ENCODE measurements at regions not wholly inside any gene's neighbourhood (a gene's known extent, or its start where the extent isn't known, plus 50 kb on each side); places are given as distances from the start of the nearest gene placed in this dataset.
"Not testable (repeated sequence)": the region's sequence is repeated elsewhere in the genome, so short reads cannot be mapped to it uniquely, and the experiment has no call there.

- no peak for DNase-seq
Measured at GRCh38 chr9:32004431-32005076, 379.9 kb upstream of the ACO1 start.

DNA sequence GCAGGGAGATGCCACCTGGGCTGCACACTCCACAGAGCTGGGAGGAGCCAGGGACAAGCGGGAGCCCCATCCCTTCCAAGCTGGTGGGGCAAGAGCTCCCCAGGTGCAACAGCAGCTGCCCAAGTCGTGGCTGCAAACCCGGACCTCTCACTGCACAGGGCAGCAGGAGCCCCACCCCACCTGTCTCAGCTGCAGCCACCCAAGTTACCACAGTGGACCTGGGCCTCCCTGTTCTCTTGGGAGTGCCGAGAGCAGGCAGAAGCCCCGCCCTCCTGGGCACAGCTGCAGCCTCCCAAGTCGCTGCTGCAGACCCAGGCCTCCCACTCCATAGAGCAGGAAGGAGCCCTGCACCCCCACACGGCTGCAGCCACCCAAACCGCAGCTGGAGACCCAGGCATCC, 374.1 kb upstream of the ACO1 start:
- DNase-seq, result no peak

GRCh38 chr9:32011049-32011448, 373.4 kb upstream of the ACO1 start:
- DNase-seq, result no peak

GRCh38 chr9:32015795-32016194, 368.6 kb upstream of the ACO1 start:
- DNase-seq, result no peak

- no peak for DNase-seq
Measured at GRCh38 chr9:32045513-32045912, 338.9 kb upstream of the ACO1 start.

DNA sequence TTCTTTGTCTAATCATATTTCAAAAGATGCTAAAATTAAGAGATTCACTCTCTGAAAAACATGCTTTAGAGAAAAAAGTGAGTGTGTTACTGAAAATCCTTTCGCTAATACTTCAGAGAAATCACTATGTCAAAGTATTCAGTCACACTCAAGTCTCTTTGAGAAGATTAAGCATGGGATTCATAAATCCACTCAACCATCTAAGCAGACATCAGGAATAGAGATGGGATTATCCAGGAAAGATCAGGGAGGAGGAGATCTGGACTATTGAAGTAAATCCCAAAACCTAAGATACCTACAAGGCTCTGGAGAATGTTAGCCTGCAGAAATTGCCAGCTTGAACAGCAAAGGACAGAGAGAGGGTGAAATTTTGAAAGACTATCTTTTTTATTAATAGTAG, 317.2 kb upstream of the ACO1 start:
- no peak for DNase-seq

DNA sequence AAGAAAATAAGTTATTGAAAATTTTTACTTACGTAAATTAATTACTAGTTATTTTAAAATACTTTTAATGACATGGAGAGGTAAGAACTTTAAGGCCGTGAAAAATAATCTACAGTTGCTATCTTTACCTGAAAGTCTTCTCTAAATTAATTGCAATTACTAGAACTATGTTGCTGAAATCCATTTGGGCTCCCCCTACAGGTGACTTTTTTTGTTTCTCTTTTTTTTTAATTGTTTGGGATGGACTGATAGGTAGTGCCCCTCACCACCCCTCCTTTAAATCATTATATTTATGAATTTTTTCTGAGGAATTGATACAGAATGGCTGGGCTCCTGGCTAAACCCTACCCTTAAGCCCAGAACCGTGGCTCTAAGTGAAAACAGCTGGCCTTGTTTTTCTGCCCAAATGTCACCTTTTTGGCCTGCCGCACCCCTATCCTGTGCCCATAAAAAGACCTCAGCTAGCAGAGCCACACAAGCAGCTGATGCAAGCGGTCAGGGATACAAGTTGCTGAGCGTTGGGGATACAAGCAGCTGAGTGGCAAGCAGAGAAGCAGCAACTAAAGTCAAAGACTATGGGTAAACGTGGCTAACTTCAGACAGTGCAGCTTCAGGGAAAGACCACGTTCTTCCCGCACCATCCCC, 315.2 kb upstream of the ACO1 start:
- DNase-seq, result peak; percentile 5

DNA sequence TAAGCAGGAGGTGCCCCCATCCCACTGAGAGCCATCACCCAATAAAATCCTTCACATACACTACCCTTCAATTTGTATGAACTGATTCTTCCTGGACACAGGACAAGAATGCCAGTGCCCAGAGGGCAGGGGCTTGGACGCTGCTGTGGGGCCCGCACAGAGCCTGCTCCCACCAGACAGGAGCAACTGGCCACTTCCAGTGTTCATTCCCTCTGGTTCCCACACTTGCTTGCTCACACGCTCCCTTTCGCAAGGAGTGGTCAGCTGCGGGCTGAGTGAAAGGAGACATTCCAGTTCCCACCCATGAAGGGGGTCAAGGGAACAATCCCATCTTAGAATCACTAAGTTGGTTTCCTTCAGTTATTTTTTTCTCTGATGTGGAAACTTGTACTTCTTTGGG, 314.5 kb upstream of the ACO1 start:
- DNase-seq, result no peak

GRCh38 chr9:32072570-32072969, 311.9 kb upstream of the ACO1 start:
- DNase-seq, result no peak

DNA sequence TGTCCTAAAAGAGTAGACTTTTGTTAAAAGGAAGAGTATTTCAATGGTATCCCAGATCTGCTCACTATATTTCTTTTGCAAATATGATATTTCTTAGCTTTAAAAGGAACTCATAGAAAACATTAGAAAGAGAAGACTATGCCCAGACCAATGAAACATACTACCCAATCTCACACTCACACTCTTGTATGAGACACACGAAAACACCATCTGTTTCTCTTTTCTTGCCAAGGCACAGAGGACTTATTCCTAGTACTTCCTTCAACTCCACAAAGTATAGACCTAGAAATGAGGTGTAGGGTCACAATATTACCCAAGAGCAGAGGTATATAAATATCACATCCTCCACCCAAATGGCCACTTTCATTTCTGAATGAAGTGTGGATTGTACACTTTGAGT, 292.4 kb upstream of the ACO1 start:
- no peak for DNase-seq

DNA sequence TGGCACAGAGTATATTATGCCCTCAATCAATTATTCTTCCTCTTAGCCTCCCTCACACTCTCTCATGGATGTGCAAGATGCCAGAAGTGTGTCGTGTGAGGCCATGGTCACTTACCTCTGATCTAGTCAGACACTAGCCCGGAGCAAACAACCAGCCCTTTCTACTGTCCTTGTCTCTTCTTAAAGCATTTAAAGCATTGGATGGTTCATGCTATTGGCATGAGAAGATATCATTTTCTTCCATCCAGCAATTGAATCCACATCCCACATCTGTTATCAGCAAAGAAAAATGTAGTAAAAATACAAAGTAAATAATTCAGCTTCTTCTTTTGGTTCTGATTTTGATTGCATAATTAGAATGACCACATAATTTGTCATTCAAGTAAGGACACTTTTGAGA, 267.2 kb upstream of the ACO1 start:
- no peak for DNase-seq

DNA sequence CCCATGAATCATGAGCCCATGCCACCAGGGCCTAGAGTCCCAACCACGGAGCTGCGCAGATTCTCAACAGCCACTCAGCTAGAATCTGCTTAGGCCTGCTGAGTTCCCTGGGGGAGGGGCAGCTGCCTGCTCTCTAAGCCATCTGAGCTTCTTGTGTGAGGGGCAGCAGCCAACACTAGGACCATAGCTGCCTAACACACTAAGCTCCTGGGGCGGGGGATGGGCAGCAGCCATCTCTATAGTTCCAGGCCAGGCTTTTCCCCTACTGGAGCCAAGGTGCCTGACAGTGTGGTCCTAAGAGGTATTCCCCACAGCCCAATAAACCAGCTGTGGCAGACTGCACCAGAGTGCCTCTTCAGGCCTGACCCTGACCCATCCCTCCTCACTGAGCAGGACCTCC, 255.9 kb upstream of the ACO1 start:
- no peak for DNase-seq

DNA sequence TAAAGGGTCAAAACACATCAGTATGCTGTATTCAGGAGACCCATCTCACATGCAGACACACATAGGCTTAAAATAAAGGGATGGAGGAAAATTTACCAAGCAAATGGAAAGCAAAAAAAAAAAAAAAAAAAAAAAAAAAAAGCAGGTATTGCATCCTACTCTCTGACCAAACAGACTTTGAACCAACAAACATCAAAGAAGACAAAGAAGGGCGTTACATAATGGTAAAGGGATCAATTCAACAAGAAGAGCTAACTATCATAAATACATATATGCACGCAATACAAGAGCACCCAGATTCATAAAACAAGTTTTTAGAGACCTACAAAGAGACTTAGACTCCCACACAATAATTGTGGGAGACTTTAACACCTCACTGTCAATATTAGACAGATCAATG, 253.7 kb upstream of the ACO1 start:
- DNase-seq, result not testable (repeated sequence)

DNA sequence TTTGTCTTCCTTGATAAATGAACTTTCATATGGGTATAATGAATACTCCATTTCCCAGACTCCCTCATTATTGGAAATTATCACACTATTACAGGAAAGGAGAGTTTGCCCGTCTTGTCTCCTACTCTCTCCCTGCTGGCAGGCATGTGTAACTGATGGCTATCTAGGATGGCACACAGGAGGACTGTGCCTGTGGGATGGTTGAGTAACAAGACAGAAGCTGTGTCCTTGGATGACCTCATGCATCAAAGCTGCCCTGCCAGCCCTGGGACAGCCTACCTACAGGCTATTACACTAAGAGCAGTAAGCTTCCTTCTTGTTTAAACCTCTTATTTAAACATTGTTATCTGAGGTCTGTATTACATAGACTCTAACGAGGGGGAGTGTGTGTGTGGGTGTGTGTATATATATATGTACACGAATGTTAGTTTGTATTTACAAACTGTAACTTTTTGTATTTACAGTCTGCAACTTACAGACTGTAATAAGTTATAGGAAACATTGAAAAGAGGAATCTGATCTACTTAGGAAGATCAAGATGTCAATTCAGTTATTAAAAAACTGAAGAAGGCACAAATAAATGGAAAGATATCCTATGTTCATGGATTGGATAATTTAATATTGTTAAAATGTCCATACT, 247.6 kb upstream of the ACO1 start:
- DNase-seq, result no peak

DNA sequence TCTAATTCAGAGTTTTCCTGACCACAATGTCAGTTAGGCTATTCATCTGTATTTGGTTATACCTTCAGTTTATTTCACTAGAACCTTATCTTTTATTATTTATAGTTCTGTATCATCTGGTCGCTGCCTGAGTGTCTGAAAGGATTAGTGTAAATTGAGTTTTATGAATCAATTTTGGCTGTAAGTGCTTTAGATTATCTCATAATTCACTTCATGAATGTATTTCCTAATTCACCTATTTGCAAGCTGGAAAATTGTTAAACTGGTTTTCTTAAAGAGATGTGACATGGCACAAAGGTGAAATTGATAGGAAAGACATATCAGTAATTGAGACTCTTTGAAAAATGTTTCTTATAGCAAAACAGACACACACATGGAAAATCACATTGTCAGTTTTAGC, 242.4 kb upstream of the ACO1 start:
- no peak for DNase-seq

DNA sequence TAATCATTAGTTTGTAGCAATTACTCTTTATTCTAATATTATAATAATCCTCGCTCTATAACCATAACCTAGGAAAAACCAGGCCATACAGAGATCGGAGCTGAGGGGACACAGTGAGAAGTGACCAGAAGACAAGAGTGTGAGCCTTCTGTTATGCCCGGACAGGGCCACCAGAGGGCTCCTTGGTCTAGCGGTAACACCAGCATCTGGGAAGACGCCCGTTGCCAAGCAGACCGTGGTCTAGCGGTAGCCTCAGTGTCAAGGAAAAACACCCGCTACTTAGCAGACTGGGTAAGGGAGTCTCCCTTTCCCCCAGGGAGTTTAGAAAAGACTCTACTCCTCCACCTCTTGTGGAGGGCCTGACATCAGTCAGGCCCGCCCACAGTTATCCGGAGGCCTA, 235.9 kb upstream of the ACO1 start:
- not testable (repeated sequence) for DNase-seq

- no peak for DNase-seq
Measured at GRCh38 chr9:32161209-32161608, 223.2 kb upstream of the ACO1 start.

DNA sequence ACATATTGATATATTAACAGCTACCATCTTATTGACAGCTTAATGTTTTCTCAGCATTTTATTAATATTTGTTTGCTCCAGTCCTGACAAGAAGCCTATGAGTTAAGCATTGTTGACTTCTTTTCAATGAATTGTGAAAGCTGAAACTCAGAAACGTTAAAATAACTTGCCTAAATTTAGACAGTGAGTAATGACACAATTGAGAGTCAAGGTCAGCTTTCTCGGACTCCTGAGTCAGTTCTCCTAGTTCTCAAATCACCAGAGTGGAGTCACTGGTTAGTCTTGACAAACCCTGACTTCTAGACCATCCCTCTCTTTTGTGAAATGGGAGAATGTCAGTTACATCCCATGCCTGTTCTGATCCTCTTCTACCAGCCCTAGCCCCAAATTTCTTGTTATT, 222.7 kb upstream of the ACO1 start:
- DNase-seq, result no peak

- not testable (repeated sequence) for DNase-seq
Measured at GRCh38 chr9:32166316-32166715, 218.1 kb upstream of the ACO1 start.

GRCh38 chr9:32171339-32171738, 213.1 kb upstream of the ACO1 start:
- no peak for DNase-seq

GRCh38 chr9:32172256-32172655, 212.2 kb upstream of the ACO1 start:
- DNase-seq, result no peak

- DNase-seq, result no peak
Measured at GRCh38 chr9:32177396-32177795, 207.0 kb upstream of the ACO1 start.

DNA sequence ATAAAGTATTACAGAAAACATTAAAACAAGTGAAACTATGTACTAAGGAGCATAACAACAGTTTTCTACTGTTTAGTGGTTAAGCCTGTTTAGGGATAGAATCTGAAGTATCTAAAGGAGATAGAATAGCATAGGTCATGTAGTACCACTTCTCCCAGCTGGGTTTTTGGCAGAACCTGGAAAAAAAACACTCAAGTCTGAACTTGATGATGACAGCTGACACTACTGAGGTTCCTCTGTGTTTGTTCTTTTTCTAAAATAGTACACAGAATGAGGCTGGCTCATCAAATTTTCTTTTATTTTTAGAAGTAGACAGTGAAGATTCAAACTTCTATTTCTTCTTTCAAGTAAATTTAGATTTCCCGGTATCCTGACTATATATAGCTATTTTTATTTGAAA, 203.8 kb upstream of the ACO1 start:
- no peak for DNase-seq

- DNase-seq, result no peak
Measured at GRCh38 chr9:32200241-32200640, 184.2 kb upstream of the ACO1 start.

DNA sequence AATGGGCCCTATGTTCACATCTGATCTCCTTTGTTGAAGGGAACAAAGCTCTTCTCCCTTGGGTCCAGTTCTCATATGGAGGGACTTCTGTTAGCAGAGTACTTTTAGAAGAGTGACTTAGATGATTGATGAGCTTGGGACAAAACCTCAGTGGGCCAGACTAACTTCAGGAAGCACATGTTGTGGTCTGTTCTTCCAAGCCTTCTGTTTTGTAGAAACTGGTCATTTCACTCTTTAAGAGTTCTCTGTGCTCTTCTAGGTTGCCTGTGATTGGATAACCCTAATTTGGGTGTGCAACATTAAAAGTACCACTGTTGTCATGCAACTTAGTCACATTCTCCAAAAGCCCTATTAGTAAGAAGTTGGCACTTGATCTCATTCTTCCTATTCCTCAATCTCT, 183.5 kb upstream of the ACO1 start:
- no peak for DNase-seq
